ENCODE measurements at regions not wholly inside any gene's neighbourhood (a gene's known extent, or its start where the extent isn't known, plus 50 kb on each side); places are given as distances from the start of the nearest gene placed in this dataset.

DNA sequence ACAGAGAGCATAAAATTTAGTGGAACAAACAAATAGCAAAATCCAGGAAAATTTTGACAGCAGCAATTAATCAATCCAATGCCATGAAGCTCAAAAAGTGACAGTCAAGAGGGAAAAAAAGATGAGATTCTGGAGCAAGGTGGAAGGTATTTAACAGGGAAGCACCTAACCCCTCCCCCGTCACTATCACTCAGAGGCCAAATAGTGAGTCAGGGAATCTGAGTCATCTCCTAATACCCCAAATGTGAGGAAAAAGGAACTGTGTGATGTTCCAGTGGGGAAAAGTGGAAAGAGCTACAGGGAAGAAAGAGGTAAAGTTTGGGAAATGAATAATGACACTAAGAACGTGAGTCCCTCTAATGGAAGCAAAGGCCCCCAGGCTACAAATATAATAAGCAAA is 113.2 kb upstream of the PHF14 start:
- no peak for DNase-seq (ENCODE audit: low spot score)

DNA sequence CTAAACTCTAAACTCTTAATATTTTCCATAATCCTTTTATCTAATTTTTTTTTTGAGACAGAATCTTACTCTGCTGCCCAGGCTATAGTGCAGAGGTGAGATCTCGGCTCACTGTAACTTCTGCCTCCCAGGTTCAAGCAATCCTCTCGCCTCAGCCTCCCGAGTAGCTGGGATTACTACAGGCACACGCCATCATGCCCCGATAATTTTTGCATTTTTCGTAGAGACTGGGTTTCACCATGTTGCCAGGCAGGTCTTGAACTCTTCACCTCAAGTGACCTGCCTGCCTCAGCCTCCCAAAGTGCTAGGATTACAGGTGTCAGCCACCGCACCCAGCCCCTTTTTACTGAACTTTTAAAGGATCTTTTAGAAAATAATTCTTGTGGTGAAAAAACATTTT is 110.2 kb upstream of the PHF14 start:
- DNase-seq (ENCODE audit: low spot score): no peak
- no peaks in the 10 kb centered on the region for H3K9me3 Mint-ChIP-seq
- H3K36me3 Mint-ChIP-seq: no peaks in the 10 kb centered on the region
- H3K27ac Mint-ChIP-seq: no peak overlapping the region
- no peak for ATAC-seq
- no peaks in the 10 kb centered on the region for H3K4me1 Mint-ChIP-seq (ENCODE audit: low read depth in 2 of 2)
- no peak overlapping the region for H3K4me3 Mint-ChIP-seq
- peaks cover 7 to 23% of the 10 kb centered on the region in 2 donors for H3K27me3 Mint-ChIP-seq

More for the DNA sequence above, 113.2 kb upstream of the PHF14 start:
- no peak overlapping the region for H3K4me3 Mint-ChIP-seq
- H3K27me3 Mint-ChIP-seq: peaks cover 7 to 23% of the 10 kb centered on the region in 2 donors
- H3K9me3 Mint-ChIP-seq: no peaks in the 10 kb centered on the region
- no peak for ATAC-seq
- no peak overlapping the region for H3K27ac Mint-ChIP-seq
- peaks cover 0 to 3% of the 10 kb centered on the region in 2 donors for H3K4me1 Mint-ChIP-seq (ENCODE audit: low read depth in 2 of 2)
- no peaks in the 10 kb centered on the region for H3K36me3 Mint-ChIP-seq

DNA sequence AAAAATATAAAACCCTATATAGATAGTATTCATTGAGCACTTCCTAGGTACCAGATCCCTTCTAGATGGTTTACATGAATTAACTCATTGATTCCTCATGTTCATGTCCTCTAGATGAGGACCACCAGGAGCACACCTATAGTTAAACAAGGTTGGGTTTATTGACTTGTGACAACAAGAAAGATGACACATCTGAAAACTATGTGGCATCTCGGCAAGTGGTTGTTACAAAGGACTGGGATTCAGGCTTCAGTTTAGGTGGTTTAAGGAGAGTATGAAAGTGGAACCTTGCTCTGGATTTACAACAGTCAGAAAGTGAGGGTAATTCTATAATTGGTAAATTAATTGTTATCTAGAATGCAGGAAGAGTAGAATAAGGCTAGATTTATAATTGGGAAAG is 99.0 kb upstream of the PHF14 start:
- peaks cover 3% of the 10 kb centered on the region for H3K9me3 Mint-ChIP-seq
- DNase-seq (ENCODE audit: low spot score) (no peak), ATAC-seq (no peak)
- no peak overlapping the region for H3K4me3 Mint-ChIP-seq
- H3K27ac Mint-ChIP-seq: no peak overlapping the region
- H3K4me1 Mint-ChIP-seq (ENCODE audit: low read depth in 2 of 2): no peaks in the 10 kb centered on the region
- H3K36me3 Mint-ChIP-seq: peaks cover 9% of the 10 kb centered on the region
- peaks cover 9 to 20% of the 10 kb centered on the region in 2 donors for H3K27me3 Mint-ChIP-seq

DNA sequence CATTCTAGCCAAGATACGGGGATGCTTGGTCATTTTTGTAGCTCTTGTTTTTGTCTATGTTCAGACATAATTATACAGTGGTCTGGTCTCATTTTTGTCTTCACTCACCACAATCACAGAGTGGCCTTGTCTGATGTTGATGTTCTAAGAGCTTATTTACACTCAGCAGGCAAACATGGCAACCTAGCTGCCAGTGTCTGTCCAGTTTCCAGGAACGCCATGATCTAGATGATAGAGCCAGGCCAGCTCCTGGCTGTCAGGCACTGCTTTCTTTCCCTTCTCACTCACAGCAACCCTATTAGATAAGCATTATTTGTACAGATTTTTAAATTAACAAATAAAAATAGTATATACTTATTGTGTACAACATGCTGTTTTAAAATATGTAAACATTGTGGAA is 98.6 kb upstream of the PHF14 start:
- Mint-ChIP-seq H3K27me3 (peaks cover 9 to 20% of the 10 kb centered on the region in 2 donors), H3K9me3 (peaks cover 3% of the 10 kb centered on the region), H3K4me3 (no peak overlapping the region), H3K36me3 (peaks cover 9% of the 10 kb centered on the region), H3K27ac (no peak overlapping the region), H3K4me1 (ENCODE audit: low read depth in 2 of 2) (no peaks in the 10 kb centered on the region)
- DNase-seq (ENCODE audit: low spot score) (no peak), ATAC-seq (no peak)

DNA sequence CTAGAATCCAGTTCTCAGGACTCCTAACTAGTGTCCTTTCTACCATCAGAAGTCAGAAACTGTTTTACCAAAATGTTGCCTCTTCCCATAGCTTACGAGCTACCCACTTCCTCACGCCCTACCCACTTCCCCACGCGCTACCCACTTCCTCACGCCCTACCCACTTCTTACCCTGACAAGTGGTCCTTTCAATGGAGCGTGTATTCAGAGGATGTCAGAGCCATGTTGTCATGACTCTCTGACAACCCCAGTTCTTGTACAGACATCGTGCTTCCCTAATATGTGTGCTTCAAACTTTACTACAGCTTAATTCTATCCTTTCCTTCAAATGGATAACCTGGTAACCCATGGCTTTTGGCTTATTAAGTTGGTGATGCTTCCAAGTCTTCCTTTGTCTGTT is 84.8 kb upstream of the PHF14 start:
- Mint-ChIP-seq H3K27ac (peak overlapping the region in 1 of 2 donors; percentile 6), H3K4me3 (peak overlapping the region; percentile 76), H3K27me3 (no peaks in the 10 kb centered on the region), H3K9me3 (no peaks in the 10 kb centered on the region), H3K36me3 (no peaks in the 10 kb centered on the region), H3K4me1 (ENCODE audit: low read depth in 2 of 2) (peaks cover 13 to 15% of the 10 kb centered on the region in 2 donors)
- peak; percentile 90 to 93 for ATAC-seq
- DNase-seq (ENCODE audit: low spot score): no peak

DNA sequence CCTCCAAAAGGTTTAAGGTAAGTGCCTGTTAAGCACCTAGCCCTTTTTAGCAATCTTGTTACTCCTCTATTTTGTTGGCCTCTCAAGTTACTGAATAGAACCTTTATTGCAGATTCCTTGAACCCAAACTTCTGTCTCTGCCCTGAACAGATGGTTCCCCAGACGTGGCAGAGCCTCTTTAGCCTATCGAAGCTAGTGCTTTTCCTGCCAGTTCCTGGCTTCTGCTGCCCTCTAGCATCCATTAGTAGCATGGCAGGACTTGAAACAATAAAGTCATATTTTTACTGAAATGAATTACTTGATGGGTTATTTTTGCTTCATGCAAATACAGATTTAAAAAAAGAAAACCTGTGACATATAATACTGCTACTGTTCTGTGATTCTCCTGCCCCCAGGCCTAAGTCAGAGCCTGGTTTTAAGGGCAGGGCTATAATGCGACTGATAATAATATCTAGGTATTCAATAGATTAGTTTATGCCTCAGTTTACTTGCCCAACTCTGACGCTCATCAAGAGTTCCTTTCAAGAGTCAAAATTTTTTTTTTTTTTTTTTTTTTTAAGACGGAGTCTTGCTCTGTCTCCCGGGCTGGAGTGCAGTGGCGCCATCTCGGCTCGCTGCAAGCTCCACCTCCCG is 84.3 kb upstream of the PHF14 start:
- Mint-ChIP-seq H3K4me3 (peak overlapping the region; percentile 76), H3K36me3 (no peaks in the 10 kb centered on the region), H3K4me1 (ENCODE audit: low read depth in 2 of 2) (peaks cover 13 to 15% of the 10 kb centered on the region in 2 donors), H3K9me3 (no peaks in the 10 kb centered on the region), H3K27me3 (no peaks in the 10 kb centered on the region), H3K27ac (peak overlapping the region in 1 of 2 donors; percentile 6)
- DNase-seq (ENCODE audit: low spot score): peak; percentile 74
- peak; percentile 89 for ATAC-seq

DNA sequence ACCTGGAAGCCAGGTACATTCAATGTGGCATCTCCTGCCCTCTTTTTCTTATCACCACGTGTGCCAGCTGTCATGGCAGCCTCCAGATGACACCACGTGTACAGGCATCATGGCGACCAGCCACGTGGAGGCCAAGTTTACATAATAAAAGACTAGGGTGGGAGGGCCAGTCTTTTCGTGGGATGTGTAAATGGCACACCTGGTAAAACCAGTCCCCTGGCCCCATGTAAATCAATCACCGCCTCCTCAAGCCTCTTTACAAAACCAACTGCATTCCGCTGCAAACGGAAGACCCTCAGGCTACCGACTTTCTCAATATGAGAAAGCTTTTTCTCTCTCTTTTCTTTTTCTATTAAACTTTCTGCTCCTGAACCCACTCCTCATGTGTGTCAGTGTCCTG is 65.1 kb upstream of the PHF14 start:
- Mint-ChIP-seq H3K4me3 (no peak overlapping the region), H3K4me1 (ENCODE audit: low read depth in 2 of 2) (no peaks in the 10 kb centered on the region), H3K27me3 (peaks cover 8 to 18% of the 10 kb centered on the region in 2 donors), H3K9me3 (peaks cover 4% of the 10 kb centered on the region), H3K36me3 (no peaks in the 10 kb centered on the region), H3K27ac (no peak overlapping the region)
- ATAC-seq: no peak
- DNase-seq (ENCODE audit: low spot score): no peak

DNA sequence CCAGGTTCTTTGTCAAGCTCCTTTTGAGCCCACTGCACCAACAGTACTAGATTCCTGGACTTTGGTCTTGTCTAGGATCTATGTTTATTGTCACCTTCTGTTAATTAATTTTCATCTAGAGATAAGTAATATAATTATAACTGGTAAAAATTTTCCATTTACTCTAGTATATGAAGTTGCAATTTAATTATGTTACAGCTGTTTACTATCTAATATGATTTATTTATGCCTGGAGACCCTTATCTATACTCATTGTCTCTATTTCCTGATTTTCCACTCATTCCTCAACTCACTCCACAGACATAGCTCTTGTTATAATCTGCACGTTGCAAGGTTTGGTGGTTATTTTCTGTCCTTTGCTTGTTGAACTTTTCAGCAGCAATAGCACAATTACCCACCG is 63.2 kb upstream of the PHF14 start:
- H3K4me3 Mint-ChIP-seq: no peak overlapping the region
- H3K27ac Mint-ChIP-seq: no peak overlapping the region
- no peak for DNase-seq (ENCODE audit: low spot score)
- no peaks in the 10 kb centered on the region for H3K4me1 Mint-ChIP-seq (ENCODE audit: low read depth in 2 of 2)
- H3K27me3 Mint-ChIP-seq: peaks cover 3 to 15% of the 10 kb centered on the region in 2 donors
- H3K36me3 Mint-ChIP-seq: no peaks in the 10 kb centered on the region
- peaks cover 4% of the 10 kb centered on the region for H3K9me3 Mint-ChIP-seq
- no peak for ATAC-seq

DNA sequence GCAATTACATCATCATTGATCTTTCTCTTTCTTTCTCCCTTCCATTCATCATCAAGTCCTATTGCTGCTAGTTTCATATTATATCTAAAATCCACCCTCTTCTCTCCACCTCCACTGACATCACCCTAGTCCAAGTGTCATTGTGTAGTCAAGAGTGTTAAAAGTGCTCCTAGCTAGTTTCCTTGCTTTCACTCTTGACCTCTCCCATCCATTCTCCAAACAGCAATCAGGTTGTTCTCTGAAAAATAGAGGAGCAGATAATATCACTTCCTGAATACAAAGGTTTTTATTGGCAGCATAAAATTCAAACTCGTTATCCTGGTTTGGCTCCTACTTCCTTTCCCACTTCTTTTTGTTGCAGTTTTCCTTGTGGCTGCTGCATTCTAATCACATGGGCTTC is 61.6 kb upstream of the PHF14 start:
- H3K36me3 Mint-ChIP-seq: no peaks in the 10 kb centered on the region
- no peak overlapping the region for H3K27ac Mint-ChIP-seq
- DNase-seq (ENCODE audit: low spot score) (no peak), ATAC-seq (no peak)
- peaks cover 3 to 15% of the 10 kb centered on the region in 2 donors for H3K27me3 Mint-ChIP-seq
- no peak overlapping the region for H3K4me3 Mint-ChIP-seq
- peaks cover 4% of the 10 kb centered on the region for H3K9me3 Mint-ChIP-seq
- no peaks in the 10 kb centered on the region for H3K4me1 Mint-ChIP-seq (ENCODE audit: low read depth in 2 of 2)

DNA sequence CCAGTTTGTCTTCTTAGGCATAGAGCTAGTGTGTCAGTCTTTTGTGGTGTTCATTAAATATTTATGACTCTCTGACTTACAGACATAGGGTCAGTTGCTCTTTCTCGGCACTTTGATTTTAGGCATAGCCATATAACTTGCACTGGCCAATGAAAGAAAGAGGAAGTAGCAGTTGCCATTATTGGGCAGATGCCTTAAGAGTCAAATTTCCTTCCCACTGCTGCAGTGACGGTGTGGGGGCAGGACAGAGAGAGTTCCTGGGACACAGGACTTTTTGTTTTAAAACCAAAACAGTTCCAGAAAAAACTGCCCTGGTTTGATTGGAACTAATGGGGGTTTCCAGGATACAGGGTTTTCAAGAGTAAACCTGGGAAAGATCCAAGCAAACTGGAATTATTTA is 60.2 kb upstream of the PHF14 start:
- no peak overlapping the region for H3K4me3 Mint-ChIP-seq
- H3K27me3 Mint-ChIP-seq: peaks cover 9 to 22% of the 10 kb centered on the region in 2 donors
- ATAC-seq (no peak), DNase-seq (ENCODE audit: low spot score) (no peak)
- H3K36me3 Mint-ChIP-seq: no peaks in the 10 kb centered on the region
- H3K4me1 Mint-ChIP-seq (ENCODE audit: low read depth in 2 of 2): no peaks in the 10 kb centered on the region
- peaks cover 4% of the 10 kb centered on the region for H3K9me3 Mint-ChIP-seq
- H3K27ac Mint-ChIP-seq: no peak overlapping the region

DNA sequence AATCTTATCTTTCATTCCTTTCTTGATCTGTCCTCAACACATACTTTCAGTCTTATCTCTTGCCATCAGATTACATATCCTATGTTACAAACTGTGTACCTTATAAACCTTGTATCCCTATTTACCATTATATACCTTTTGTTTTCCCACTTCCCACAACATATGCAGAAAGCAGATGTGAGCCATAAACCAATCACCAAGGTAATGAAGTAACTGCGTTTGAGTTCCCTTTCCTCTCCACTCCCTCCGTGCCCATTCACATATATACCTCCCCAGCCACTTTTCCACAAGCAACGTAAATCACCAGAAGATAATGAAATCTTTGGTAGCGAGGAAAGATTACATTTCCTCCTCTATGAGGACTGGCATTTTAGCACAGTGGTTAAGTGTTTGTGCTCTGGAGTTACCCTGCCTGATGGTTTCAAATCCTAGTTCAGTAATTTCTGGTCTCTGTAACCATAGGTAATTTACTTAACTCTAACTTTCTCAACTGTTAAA is 55.5 kb upstream of the PHF14 start:
- Mint-ChIP-seq H3K36me3 (no peaks in the 10 kb centered on the region), H3K9me3 (no peaks in the 10 kb centered on the region), H3K4me3 (no peak overlapping the region), H3K27me3 (peaks cover 8 to 16% of the 10 kb centered on the region in 2 donors), H3K4me1 (ENCODE audit: low read depth in 2 of 2) (no peaks in the 10 kb centered on the region), H3K27ac (no peak overlapping the region)
- ATAC-seq: no peak
- no peak for DNase-seq (ENCODE audit: low spot score)

DNA sequence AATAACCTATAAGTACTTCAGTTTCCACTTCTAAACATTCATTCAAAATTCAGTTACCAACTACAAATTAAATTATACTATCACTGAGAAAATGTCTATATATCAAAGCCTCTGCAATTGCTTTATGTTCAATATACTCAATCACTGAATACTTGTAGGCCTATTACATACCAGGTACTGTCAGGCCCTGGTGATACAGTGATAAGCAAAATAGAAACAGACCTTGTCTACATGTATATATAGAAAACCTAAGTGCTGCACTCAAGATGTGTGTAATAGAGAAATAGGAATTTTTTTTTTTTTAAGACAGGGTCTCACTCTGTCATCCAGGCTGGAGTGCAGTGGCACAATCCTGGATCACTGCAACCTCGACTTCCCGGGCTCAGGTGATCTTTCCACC is 53.7 kb upstream of the PHF14 start:
- ATAC-seq (no peak), DNase-seq (ENCODE audit: low spot score) (no peak)
- Mint-ChIP-seq H3K9me3 (no peaks in the 10 kb centered on the region), H3K4me3 (no peak overlapping the region), H3K4me1 (ENCODE audit: low read depth in 2 of 2) (no peaks in the 10 kb centered on the region), H3K27ac (no peak overlapping the region), H3K36me3 (no peaks in the 10 kb centered on the region), H3K27me3 (peaks cover 7 to 8% of the 10 kb centered on the region in 2 donors)
